HCT116 (cell line): ENCODE measurements at regions not wholly inside any gene's neighbourhood (a gene's known extent, or its start where the extent isn't known, plus 50 kb on each side); places are given as distances from the start of the nearest gene placed in this dataset.

Source experiments
- ATAC-seq: fragments of 200-7000 bp; cut with Tn5 transposase; 2 replicates; pipeline ENCODE4 v1.9.1; 2020; ENCODE audit warnings: mild to moderate bottlenecking, moderate library complexity
- BruUV-seq: library from RNA; stranded (reverse); fragments of 400-500 nt; replicated peaks from 2 replicates; lab custom pipeline; 2021; lab: Mats Ljungman, UMichigan
- CTCF ChIA-PET: fragments of 300-600 bp; sonication (Branson Sonifier 250); formaldehyde crosslinking; loops from one replicate; lab custom pipeline; 2021; ENCODE audit warnings: antibody characterized with exemption; lab: Charles Lee
- POLR2A ChIA-PET: fragments of 300-600, 350-600 bp; sonication (Branson Sonifier 250); formaldehyde crosslinking; loops from one replicate; lab custom pipeline; 2021; ENCODE audit warnings: antibody characterized with exemption; lab: Charles Lee
- RAD21 ChIA-PET, 2 experiments: fragments of 300-600 bp; sonication (Branson Sonifier 250); formaldehyde crosslinking; loops; one replicate each; lab custom pipeline; 2023; ENCODE audit warnings: low total read pairs in 2 of 2; ENCODE audit not compliant: uncharacterized antibody in 2 of 2, unreplicated experiment in 2 of 2, low non-redundant PET in 1 of 2; lab: Charles Lee
- DNase-seq: peaks from one replicate; pipeline ENCODE4 v3.0.0-alpha.2; 2010; ENCODE audit warnings: low read depth, low spot score
- H2AFZ ChIP-seq: fragments of 200-600 bp; shearing (Covaris generic), sonication (generic); 2 replicates; pipeline ENCODE4 v1.6.1; 2017; ENCODE audit warnings: low read depth, mixed run types, mixed read lengths, antibody characterized with exemption, low read length; ENCODE audit not compliant: poor library complexity, severe bottlenecking
- H3K27ac ChIP-seq: 2 replicates; pipeline ENCODE4 v1.5.1; 2012; ENCODE audit warnings: low read depth, low read length
- H3K27me3 ChIP-seq: fragments of 200-600 bp; sonication (generic); 2 replicates; pipeline ENCODE4 v1.6.1; 2016; ENCODE audit warnings: mixed run types, low read length, mixed read lengths; ENCODE audit not compliant: insufficient read depth
- H3K36me3 ChIP-seq, 2 experiments: fragments of 200-500 bp in 1 of 2; fragments of 200-600 bp in 1 of 2; sonication (Bioruptor generic) in 1 of 2; sonication (generic) in 1 of 2; 2 replicates each; pipeline versions ENCODE4 v1.5.1 to v1.6.1; 2014 to 2016; ENCODE audit warnings: low read length in 2 of 2, inconsistent platforms in 1 of 2, mixed read lengths in 1 of 2, mixed run types in 1 of 2; ENCODE audit not compliant: insufficient read depth in 2 of 2, control insufficient read depth in 1 of 2
- H3K4me1 ChIP-seq, 2 experiments: fragments of 200-600 bp in 1 of 2; sonication (generic) in 1 of 2; 2 replicates each; pipeline versions ENCODE4 v1.5.1 to v1.6.1; 2012 to 2017; ENCODE audit warnings: low read length in 2 of 2, inconsistent platforms in 1 of 2, mild to moderate bottlenecking in 1 of 2, mixed read lengths in 1 of 2, mixed run types in 1 of 2, moderate library complexity in 1 of 2; ENCODE audit not compliant: insufficient read depth in 2 of 2, control insufficient read depth in 1 of 2
- H3K4me2 ChIP-seq: fragments of 200-600 bp; sonication (generic); 2 replicates; pipeline ENCODE4 v1.6.1; 2017; ENCODE audit warnings: mixed run types, low read length, mixed read lengths
- H3K4me3 ChIP-seq, 2 experiments: fragments of 200-600 bp in 1 of 2; sonication (generic) in 1 of 2; replicated peaks in 1 of 2; 2 replicates each; pipeline ENCODE4 v1.5.1; 2011 to 2016; ENCODE audit warnings: low read length in 2 of 2, control low read depth in 1 of 2, low read depth in 1 of 2, mild to moderate bottlenecking in 1 of 2, mixed read lengths in 1 of 2, mixed run types in 1 of 2
- H3K79me2 ChIP-seq: fragments of 200-600 bp; sonication (generic); 2 replicates; pipeline ENCODE4 v1.6.1; 2017; ENCODE audit warnings: mild to moderate bottlenecking, mixed run types, low read length, moderate library complexity, mixed read lengths; ENCODE audit not compliant: insufficient read depth
- H3K9ac ChIP-seq: fragments of 200-600 bp; sonication (generic); 2 replicates; pipeline ENCODE4 v1.6.1; 2016; ENCODE audit warnings: low read length, mixed read lengths
- H3K9me2 ChIP-seq: fragments of 200-600 bp; sonication (generic), shearing (Covaris generic); 2 replicates; pipeline ENCODE4 v1.6.1; 2017; ENCODE audit warnings: mixed run types, mild to moderate bottlenecking, moderate library complexity; ENCODE audit not compliant: insufficient read depth
- H3K9me3 ChIP-seq, 2 experiments: fragments of 200-500 bp in 1 of 2; fragments of 200-600 bp in 1 of 2; sonication (Bioruptor generic) in 1 of 2; sonication (generic) in 1 of 2; 2 replicates each; pipeline ENCODE4 v1.6.1; 2014 to 2017; ENCODE audit warnings: low read length in 2 of 2, mixed read lengths in 2 of 2, inconsistent platforms in 1 of 2, low read depth in 1 of 2, mild to moderate bottlenecking in 1 of 2, mixed run types in 1 of 2, moderate library complexity in 1 of 2; ENCODE audit not compliant: control insufficient read depth in 1 of 2, insufficient read depth in 1 of 2
- H4K20me1 ChIP-seq: fragments of 200-600 bp; sonication (generic), shearing (Covaris generic); 2 replicates; pipeline ENCODE4 v1.6.1; 2017; ENCODE audit warnings: mixed run types, mild to moderate bottlenecking, moderate library complexity; ENCODE audit not compliant: insufficient read depth
- CBX3 ChIP-seq: IDR thresholded peaks from 2 replicates; pipeline ENCODE4 v1.6.1; 2012; ENCODE audit warnings: low read depth
- EZH2 ChIP-seq: fragments of 200-600 bp; sonication (generic); IDR thresholded peaks from 2 replicates; pipeline ENCODE4 v1.6.1; 2017; ENCODE audit warnings: antibody characterized with exemption, mixed run types
- EZH2phosphoT487 ChIP-seq: fragments of 200-600 bp; IDR thresholded peaks from 2 replicates; pipeline ENCODE4 v1.6.1; 2018; ENCODE audit warnings: antibody characterized with exemption, borderline replicate concordance
- POLR2A ChIP-seq: IDR thresholded peaks from 2 replicates; pipeline ENCODE4 v1.7.0; 2011; ENCODE audit warnings: borderline replicate concordance; ENCODE audit not compliant: insufficient read depth, insufficient read length; ENCODE audit errors: extremely low read depth
- SRF ChIP-seq: IDR thresholded peaks from 2 replicates; pipeline ENCODE4 v1.6.1; 2012; ENCODE audit warnings: low read depth
- intact Hi-C: fragments of 100-400 bp; cut with micrococcal nuclease; formaldehyde crosslinking; loops from 2 replicates; pipeline ENCODE4 v1.10.0; 2022
- TF ChIP-seq, protein P1 (sequence below), 3 experiments: fragments of 200-600 bp in 1 of 3; sonication (generic) in 1 of 3; IDR thresholded peaks in 2 of 3; conservative IDR thresholded peaks in 1 of 3; 2 replicates each; pipeline ENCODE4 v1.5.1; 2012 to 2017; ENCODE audit warnings: low read depth in 2 of 3, low read length in 2 of 3, antibody characterized with exemption in 1 of 3, borderline replicate concordance in 1 of 3, control low read depth in 1 of 3, mild to moderate bottlenecking in 1 of 3, mixed read lengths in 1 of 3, mixed run types in 1 of 3, moderate library complexity in 1 of 3; ENCODE audit not compliant: insufficient read depth in 1 of 3
- TF ChIP-seq, protein P2 (sequence below): IDR thresholded peaks from 2 replicates; pipeline ENCODE4 v1.6.1; 2011; ENCODE audit warnings: mild to moderate bottlenecking, low read length, moderate library complexity; ENCODE audit not compliant: insufficient replicate concordance; ENCODE audit errors: extremely low read depth

DNA sequence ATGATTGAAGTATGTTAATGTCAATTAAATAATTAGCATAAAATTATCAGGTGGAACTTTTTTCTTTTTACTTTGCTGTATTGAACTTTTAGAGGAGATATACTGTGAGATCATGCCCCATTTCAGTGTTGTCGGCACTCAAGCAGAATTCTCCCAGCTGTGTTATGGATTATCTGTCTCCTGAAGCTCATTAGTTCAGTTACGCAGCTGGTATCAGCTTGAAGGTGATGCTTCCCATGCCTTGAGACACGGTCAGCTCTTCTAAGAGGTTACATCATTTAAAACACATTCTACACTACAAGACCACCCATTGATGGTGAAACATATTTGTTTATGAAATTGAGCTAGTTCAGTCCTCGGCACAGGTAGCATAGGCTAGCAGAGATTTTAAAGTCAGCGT lies 68.9 kb upstream of the PHACTR2 start:
- no peak overlapping the region for H3K4me2 ChIP-seq
- H3K4me1 ChIP-seq = no peaks in the 10 kb centered on the region
- no peaks in the 10 kb centered on the region for H3K79me2 ChIP-seq
- H3K9me3 ChIP-seq = no peaks in the 10 kb centered on the region
- H2AFZ ChIP-seq = no peak overlapping the region
- H4K20me1 ChIP-seq = no peaks in the 10 kb centered on the region
- no peaks in the 10 kb centered on the region for H3K9me2 ChIP-seq
- no peak overlapping the region for H3K4me3 ChIP-seq
- TF ChIP-seq, protein P1, sequence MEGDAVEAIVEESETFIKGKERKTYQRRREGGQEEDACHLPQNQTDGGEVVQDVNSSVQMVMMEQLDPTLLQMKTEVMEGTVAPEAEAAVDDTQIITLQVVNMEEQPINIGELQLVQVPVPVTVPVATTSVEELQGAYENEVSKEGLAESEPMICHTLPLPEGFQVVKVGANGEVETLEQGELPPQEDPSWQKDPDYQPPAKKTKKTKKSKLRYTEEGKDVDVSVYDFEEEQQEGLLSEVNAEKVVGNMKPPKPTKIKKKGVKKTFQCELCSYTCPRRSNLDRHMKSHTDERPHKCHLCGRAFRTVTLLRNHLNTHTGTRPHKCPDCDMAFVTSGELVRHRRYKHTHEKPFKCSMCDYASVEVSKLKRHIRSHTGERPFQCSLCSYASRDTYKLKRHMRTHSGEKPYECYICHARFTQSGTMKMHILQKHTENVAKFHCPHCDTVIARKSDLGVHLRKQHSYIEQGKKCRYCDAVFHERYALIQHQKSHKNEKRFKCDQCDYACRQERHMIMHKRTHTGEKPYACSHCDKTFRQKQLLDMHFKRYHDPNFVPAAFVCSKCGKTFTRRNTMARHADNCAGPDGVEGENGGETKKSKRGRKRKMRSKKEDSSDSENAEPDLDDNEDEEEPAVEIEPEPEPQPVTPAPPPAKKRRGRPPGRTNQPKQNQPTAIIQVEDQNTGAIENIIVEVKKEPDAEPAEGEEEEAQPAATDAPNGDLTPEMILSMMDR (IDR thresholded peaks at IDR 0.05 in 2 of 3, conservative IDR thresholded peaks at IDR 0.05 in 1 of 3; ENCODE audit: borderline replicate concordance in 1 of 3, insufficient read depth in 1 of 3, low read depth in 2 of 3, low read length in 2 of 3) = no peak
- TF ChIP-seq EZH2 (no peak), EZH2phosphoT487 (no peak)
- TF ChIP-seq, protein P2, sequence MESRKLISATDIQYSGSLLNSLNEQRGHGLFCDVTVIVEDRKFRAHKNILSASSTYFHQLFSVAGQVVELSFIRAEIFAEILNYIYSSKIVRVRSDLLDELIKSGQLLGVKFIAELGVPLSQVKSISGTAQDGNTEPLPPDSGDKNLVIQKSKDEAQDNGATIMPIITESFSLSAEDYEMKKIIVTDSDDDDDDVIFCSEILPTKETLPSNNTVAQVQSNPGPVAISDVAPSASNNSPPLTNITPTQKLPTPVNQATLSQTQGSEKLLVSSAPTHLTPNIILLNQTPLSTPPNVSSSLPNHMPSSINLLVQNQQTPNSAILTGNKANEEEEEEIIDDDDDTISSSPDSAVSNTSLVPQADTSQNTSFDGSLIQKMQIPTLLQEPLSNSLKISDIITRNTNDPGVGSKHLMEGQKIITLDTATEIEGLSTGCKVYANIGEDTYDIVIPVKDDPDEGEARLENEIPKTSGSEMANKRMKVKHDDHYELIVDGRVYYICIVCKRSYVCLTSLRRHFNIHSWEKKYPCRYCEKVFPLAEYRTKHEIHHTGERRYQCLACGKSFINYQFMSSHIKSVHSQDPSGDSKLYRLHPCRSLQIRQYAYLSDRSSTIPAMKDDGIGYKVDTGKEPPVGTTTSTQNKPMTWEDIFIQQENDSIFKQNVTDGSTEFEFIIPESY = no peak
- ChIA-PET CTCF (no interaction called here), POLR2A (no interaction called here), RAD21 (no interaction called here)
- no peak for DNase-seq
- H3K27ac ChIP-seq = no peak overlapping the region
- ATAC-seq = no peak
- no peaks in the 10 kb centered on the region for H3K36me3 ChIP-seq
- no peak overlapping the region for H3K9ac ChIP-seq
- no TSS peak for BruUV-seq
- intact Hi-C loops = no loop called here
- H3K27me3 ChIP-seq = no peaks in the 10 kb centered on the region

DNA sequence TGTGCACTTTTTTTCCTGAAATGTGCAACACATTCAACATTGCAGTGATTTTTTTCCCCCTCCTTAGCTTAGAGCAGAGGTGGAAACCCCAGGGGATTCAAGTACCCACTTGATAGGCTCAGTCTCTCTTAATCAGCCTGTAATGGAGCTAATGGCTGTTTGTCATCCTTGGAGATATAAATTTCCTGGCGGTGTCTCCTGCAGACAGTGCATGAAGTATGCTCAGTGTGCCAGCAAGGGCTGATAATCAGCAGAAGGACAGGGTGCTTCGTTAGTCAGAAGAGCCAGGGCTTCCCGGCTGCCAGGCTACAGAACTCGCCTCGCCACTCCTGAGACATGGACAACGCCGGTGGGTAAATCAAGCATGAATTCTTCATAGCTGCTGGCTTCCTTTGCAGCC lies 69.8 kb upstream of the PHACTR2 start:
- intact Hi-C loops = no loop called here
- H3K4me1 ChIP-seq = no peaks in the 10 kb centered on the region
- BruUV-seq = no TSS peak
- no peak overlapping the region for H2AFZ ChIP-seq
- DNase-seq (no peak), ATAC-seq (no peak)
- H4K20me1 ChIP-seq = no peaks in the 10 kb centered on the region
- no peak overlapping the region for H3K9ac ChIP-seq
- RAD21 ChIA-PET = no interaction called here
- TF ChIP-seq, protein P1 (IDR thresholded peaks at IDR 0.05 in 2 of 3, conservative IDR thresholded peaks at IDR 0.05 in 1 of 3; ENCODE audit: borderline replicate concordance in 1 of 3, insufficient read depth in 1 of 3, low read depth in 2 of 3, low read length in 2 of 3) = no peak
- TF ChIP-seq CBX3 (no peak), POLR2A (no peak), SRF (no peak)
- no peak overlapping the region for H3K4me3 ChIP-seq
- CTCF ChIA-PET = no interaction called here
- no peaks in the 10 kb centered on the region for H3K9me3 ChIP-seq
- H3K4me2 ChIP-seq = no peak overlapping the region
- no peaks in the 10 kb centered on the region for H3K9me2 ChIP-seq
- POLR2A ChIA-PET = no interaction called here
- H3K27ac ChIP-seq = no peak overlapping the region
- H3K79me2 ChIP-seq = no peaks in the 10 kb centered on the region
- no peaks in the 10 kb centered on the region for H3K36me3 ChIP-seq
- H3K27me3 ChIP-seq = no peaks in the 10 kb centered on the region
